Adrenal gland (tissue), 5 donors: ENCODE measurements at regions not wholly inside any gene's neighbourhood (a gene's known extent, or its start where the extent isn't known, plus 50 kb on each side); places are given as distances from the start of the nearest gene placed in this dataset.

Experiments used
- POLR2A ChIP-seq, 2 donors: fragments of 450-650 bp; IDR thresholded peaks; one replicate each; pipeline ENCODE4 v1.6.1; 2017; ENCODE audit warnings: antibody characterized with exemption in 2 of 2, mild to moderate bottlenecking in 2 of 2, moderate library complexity in 1 of 2
- TF ChIP-seq, protein P1 (sequence below), 6 experiments: fragments of 450-650 bp in 4 of 6; fragments of 200-600 bp in 2 of 6; sonication (generic) in 1 of 6; IDR thresholded peaks; 1 replicate in 5 of 6; 2 replicates in 1 of 6; pipeline versions ENCODE4 v1.5.1 to v1.8.0; 2016 to 2021; ENCODE audit warnings: antibody characterized with exemption in 6 of 6, mild to moderate bottlenecking in 2 of 6, moderate library complexity in 1 of 6
- donor health status: DM: no; HTN: no; CAD: no.

DNA sequence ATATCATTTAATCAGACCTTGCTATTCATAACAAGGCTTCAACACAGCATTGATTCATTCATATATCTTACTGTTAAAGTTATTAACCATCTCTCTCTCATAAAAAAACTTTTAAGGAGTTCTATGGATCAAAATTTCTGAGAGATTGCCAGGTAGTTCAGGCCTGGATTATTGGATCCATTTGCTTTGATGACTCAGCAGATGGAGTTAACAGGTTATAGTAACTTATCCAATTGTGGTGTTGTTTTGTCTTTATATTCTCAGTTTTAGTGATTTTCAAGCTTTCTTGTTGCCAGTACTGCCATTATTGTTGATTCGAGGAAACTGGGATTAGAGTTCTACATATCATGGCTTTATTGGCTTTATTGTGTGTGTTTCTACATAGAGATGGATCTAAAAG is 195.7 kb upstream of the MMADHC start:
- TF ChIP-seq, protein P1, sequence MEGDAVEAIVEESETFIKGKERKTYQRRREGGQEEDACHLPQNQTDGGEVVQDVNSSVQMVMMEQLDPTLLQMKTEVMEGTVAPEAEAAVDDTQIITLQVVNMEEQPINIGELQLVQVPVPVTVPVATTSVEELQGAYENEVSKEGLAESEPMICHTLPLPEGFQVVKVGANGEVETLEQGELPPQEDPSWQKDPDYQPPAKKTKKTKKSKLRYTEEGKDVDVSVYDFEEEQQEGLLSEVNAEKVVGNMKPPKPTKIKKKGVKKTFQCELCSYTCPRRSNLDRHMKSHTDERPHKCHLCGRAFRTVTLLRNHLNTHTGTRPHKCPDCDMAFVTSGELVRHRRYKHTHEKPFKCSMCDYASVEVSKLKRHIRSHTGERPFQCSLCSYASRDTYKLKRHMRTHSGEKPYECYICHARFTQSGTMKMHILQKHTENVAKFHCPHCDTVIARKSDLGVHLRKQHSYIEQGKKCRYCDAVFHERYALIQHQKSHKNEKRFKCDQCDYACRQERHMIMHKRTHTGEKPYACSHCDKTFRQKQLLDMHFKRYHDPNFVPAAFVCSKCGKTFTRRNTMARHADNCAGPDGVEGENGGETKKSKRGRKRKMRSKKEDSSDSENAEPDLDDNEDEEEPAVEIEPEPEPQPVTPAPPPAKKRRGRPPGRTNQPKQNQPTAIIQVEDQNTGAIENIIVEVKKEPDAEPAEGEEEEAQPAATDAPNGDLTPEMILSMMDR (IDR thresholded peaks at IDR 0.05) = no peak
- no peak for TF ChIP-seq POLR2A (IDR thresholded peaks at IDR 0.05)
